ENCODE measurements at regions not wholly inside any gene's neighbourhood (a gene's known extent, or its start where the extent isn't known, plus 50 kb on each side); places are given as distances from the start of the nearest gene placed in this dataset.

DNA sequence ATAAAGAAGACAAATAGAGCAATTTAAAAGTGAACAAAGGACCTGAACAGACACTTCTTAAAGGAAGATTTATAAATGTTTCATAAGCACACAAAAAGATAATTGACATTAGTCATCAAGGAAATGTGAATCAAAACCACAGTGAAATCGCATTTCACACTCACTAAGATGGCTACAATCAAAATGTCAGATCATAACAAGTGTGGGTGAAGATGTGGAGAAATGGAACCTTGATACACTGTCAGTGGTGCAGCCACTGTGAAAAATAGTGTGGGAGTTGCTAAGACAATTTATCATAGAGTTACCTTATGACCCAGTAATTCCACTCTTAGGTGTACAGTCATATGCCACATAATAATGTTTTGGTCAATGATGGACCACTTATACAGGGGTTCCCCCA lies 54.5 kb upstream of the HTR4 start:
- no peak for ATAC-seq
- no peak overlapping the region for H3K4me3 ChIP-seq
- H3K9me3 ChIP-seq: no peaks in the 10 kb centered on the region
- no peaks in the 10 kb centered on the region for H3K4me1 ChIP-seq (ENCODE audit: low read depth)
- no peak for DNase-seq
- intact Hi-C loops (cut with DNase I, micrococcal nuclease): no loop called here
- TF ChIP-seq CTCF (IDR thresholded peaks at IDR 0.05): no peak
- no peaks in the 10 kb centered on the region for H3K36me3 ChIP-seq (ENCODE audit: low read depth)

DNA sequence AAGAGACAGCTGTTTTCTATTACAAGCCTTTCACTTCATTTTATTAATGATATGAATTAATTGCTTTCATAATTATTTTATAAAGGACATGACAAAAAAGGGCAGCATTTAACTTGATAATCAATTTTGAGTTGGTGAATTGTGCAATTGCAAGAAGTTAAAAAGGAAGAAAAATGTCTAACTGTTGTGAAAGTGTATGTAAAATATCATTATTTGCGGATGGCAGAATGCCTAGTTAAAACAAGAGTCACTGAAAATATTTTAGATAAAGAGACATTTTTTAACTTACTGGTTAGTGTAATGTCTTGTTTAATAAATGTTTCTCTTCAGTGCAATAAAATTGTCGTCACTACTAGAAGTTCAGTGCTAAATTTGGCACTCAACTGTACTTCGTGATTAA lies 57.6 kb upstream of the HTR4 start:
- ATAC-seq: no peak
- H3K36me3 ChIP-seq (ENCODE audit: low read depth): no peaks in the 10 kb centered on the region
- H3K4me3 ChIP-seq: no peak overlapping the region
- no peak for TF ChIP-seq CTCF (IDR thresholded peaks at IDR 0.05)
- H3K4me1 ChIP-seq (ENCODE audit: low read depth): no peaks in the 10 kb centered on the region
- DNase-seq: no peak
- intact Hi-C loops (cut with DNase I, micrococcal nuclease): no loop called here
- H3K9me3 ChIP-seq: no peaks in the 10 kb centered on the region

GRCh38 chr5:148713735-148714508 lies 59.6 kb upstream of the HTR4 start:
- Histone ChIP-seq H3K36me3 (ENCODE audit: low read depth) (no peaks in the 10 kb centered on the region), H3K4me1 (ENCODE audit: low read depth) (no peaks in the 10 kb centered on the region), H3K9me3 (no peaks in the 10 kb centered on the region), H3K4me3 (no peak overlapping the region)
- ATAC-seq: no peak
- no peak for TF ChIP-seq CTCF (IDR thresholded peaks at IDR 0.05)
- DNase-seq: no peak
- intact Hi-C loops (cut with DNase I, micrococcal nuclease): no loop called here

GRCh38 chr5:148716716-148717115 lies 62.4 kb upstream of the HTR4 start:
- intact Hi-C loops (cut with DNase I, micrococcal nuclease): no loop called here
- no peaks in the 10 kb centered on the region for H3K4me1 ChIP-seq (ENCODE audit: low read depth)
- H3K9me3 ChIP-seq: no peaks in the 10 kb centered on the region
- no peak for TF ChIP-seq CTCF (IDR thresholded peaks at IDR 0.05)
- DNase-seq: no peak
- H3K36me3 ChIP-seq (ENCODE audit: low read depth): no peaks in the 10 kb centered on the region
- no peak overlapping the region for H3K4me3 ChIP-seq
- ATAC-seq: no peak

DNA sequence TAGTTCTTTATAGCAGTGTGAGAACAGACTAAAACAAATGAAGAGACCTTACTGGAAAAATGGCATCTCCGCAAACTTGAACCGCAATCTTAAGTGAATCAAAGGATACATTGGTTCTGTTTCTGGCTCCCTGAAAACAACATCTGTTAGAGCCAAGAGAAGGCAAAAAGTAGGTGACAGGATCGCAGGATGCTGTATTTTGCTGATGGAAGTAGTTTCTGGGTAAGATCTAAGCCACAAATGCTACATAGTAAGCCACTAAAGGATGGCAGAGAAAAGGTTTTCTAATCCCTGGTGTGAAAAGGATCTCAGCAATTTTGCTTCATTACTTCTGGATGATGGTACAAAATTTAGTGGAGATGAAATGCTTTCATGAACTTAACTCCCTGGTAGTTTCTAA lies 63.3 kb upstream of the HTR4 start:
- Histone ChIP-seq H3K4me3 (no peak overlapping the region), H3K9me3 (no peaks in the 10 kb centered on the region), H3K4me1 (ENCODE audit: low read depth) (no peaks in the 10 kb centered on the region), H3K36me3 (ENCODE audit: low read depth) (no peaks in the 10 kb centered on the region)
- DNase-seq (no peak), ATAC-seq (no peak)
- intact Hi-C loops (cut with DNase I, micrococcal nuclease): no loop called here
- TF ChIP-seq CTCF (IDR thresholded peaks at IDR 0.05): no peak

- H3K4me3 ChIP-seq: no peak overlapping the region
- no peak for TF ChIP-seq CTCF (IDR thresholded peaks at IDR 0.05)
- H3K4me1 ChIP-seq (ENCODE audit: low read depth): no peaks in the 10 kb centered on the region
- intact Hi-C loops (cut with DNase I, micrococcal nuclease): no loop called here
- no peaks in the 10 kb centered on the region for H3K9me3 ChIP-seq
- no peak for ATAC-seq
- no peak for DNase-seq
- no peaks in the 10 kb centered on the region for H3K36me3 ChIP-seq (ENCODE audit: low read depth)
Observed at GRCh38 chr5:148719605-148720004, 65.3 kb upstream of the HTR4 start.

Measured in mucosa of descending colon (tissue), 3 donors.